ENCODE measurements at regions not wholly inside any gene's neighbourhood (a gene's known extent, or its start where the extent isn't known, plus 50 kb on each side); places are given as distances from the start of the nearest gene placed in this dataset.

DNA sequence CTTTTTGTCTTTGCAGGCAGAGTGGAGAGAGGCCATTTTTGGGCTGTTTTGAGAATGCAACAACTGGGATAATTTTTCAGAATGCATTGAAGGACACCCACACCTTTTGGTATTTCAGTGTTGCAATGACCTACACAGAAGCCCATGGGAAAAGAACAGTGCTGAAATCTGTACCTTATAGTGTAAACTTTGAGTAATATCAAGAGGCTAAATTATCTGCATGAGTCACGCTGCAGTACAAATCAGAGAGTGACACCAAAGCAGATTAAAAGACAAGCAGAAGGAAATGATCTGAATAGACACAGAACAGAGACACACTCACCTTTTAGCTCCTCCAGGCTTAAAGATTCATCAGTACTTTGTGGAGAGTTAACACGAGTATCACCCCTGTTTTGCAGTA is 265.3 kb downstream of the PAX3 start:
- Histone ChIP-seq H3K4me2 (ENCODE audit: insufficient read depth in 1 of 2, low read depth in 2 of 2, low read length in 2 of 2) (no peak overlapping the region), H3K27ac (ENCODE audit: low read depth, low read length) (no peak overlapping the region), H3K9ac (replicated peaks in 1 of 4; ENCODE audit: extremely low read depth in 1 of 4, low read depth in 3 of 4, low read length in 3 of 4) (no peak overlapping the region), H3K56ac (replicated peaks; ENCODE audit: insufficient read length, low read depth, low read length) (no peak overlapping the region), H2BK12ac (ENCODE audit: low read depth, low read length) (no peak overlapping the region), H3K14ac (ENCODE audit: insufficient read length) (no peak overlapping the region), H4K8ac (ENCODE audit: extremely low read depth, insufficient read depth, low read length) (no peak overlapping the region), H4K91ac (replicated peaks; ENCODE audit: insufficient read length, low read length) (no peak overlapping the region), H3K18ac (ENCODE audit: extremely low read depth, low read length) (no peak overlapping the region), H3K4me3 (ENCODE audit: extremely low read depth in 1 of 4, insufficient read depth in 2 of 4, low read depth in 3 of 4, low read length in 4 of 4) (no peak overlapping the region), H3K27me3 (replicated peaks in 1 of 4; ENCODE audit: control insufficient read depth in 3 of 4, extremely low read depth in 1 of 4, insufficient read depth in 3 of 4, low read length in 3 of 4) (peaks cover 0 to 4% (median 1%) of the 10 kb centered on the region in 4 experiments; a peak in 4 of 7 replicates), H3K4me1 (replicated peaks in 1 of 4; ENCODE audit: control insufficient read depth in 3 of 4, insufficient read depth in 4 of 4, low read length in 3 of 4) (no peaks in the 10 kb centered on the region), H3K23me2 (ENCODE audit: low read depth, low read length) (peaks cover 3% of the 10 kb centered on the region; the same call in 1 of the 2 replicates), H3K79me1 (ENCODE audit: low read depth, low read length) (no peaks in the 10 kb centered on the region), H2BK15ac (ENCODE audit: low read length) (no peak overlapping the region), H2AFZ (ENCODE audit: low read length) (no peak overlapping the region), H3K36me3 (ENCODE audit: control insufficient read depth in 2 of 4, insufficient read depth in 4 of 4, low read length in 3 of 4) (no peaks in the 10 kb centered on the region), H2BK20ac (ENCODE audit: low read length) (no peak overlapping the region), H2BK5ac (ENCODE audit: low read depth, low read length) (no peak overlapping the region), H3K23ac (ENCODE audit: insufficient read length) (no peak overlapping the region), H4K5ac (ENCODE audit: insufficient read length, low read depth, low read length) (no peak overlapping the region), H2AK5ac (ENCODE audit: low read depth, low read length) (no peak overlapping the region), H4K20me1 (replicated peaks in 1 of 2; ENCODE audit: control insufficient read depth in 1 of 2, insufficient read depth in 2 of 2, low read length in 2 of 2) (no peaks in the 10 kb centered on the region), H2BK120ac (replicated peaks; ENCODE audit: low read depth, low read length) (no peak overlapping the region), H3K4ac (replicated peaks; ENCODE audit: insufficient read length, low read depth, low read length) (no peak overlapping the region), H3K79me2 (ENCODE audit: control insufficient read depth in 1 of 2, insufficient read depth in 2 of 2, low read length in 2 of 2) (no peaks in the 10 kb centered on the region), H3K9me3 (ENCODE audit: insufficient read depth in 2 of 2, low read depth in 1 of 2, low read length in 1 of 2) (peaks cover 2 to 9% of the 10 kb centered on the region in 2 experiments; a peak in 1 of 4 replicates)
- 88% methylated on average over 2 of the region's 2 CpGs; no CpG with 5 or more reads in 1 of the 2 experiments for WGBS, 2 experiments (ENCODE audit: extremely low coverage in 1 of 2, insufficient coverage in 1 of 2, insufficient read length in 1 of 2, insufficient replicate concordance in 2 of 2, low coverage in 1 of 2, low lambda C conversion rate in 2 of 2, missing lambda C conversion rate in 1 of 2)
- DNase-seq (ENCODE audit: low read depth in 1 of 2, low spot score in 2 of 2), result no peak
- ChIA-PET CTCF (ENCODE audit: partially characterized antibody) (interaction anchor here (1.3 to 3.6 kb wide), 2 partner anchors 8 to 18 kb away, joined by 3 to 38 read pairs; no protein-coding TSS in a partner anchor), POLR2A (ENCODE audit: partially characterized antibody) (interaction anchor here (0.6 kb wide), 1 partner anchor 991 kb away, joined by 4 read pairs; no protein-coding TSS in a partner anchor)
- no peak for FAIRE-seq
- no peak for TF ChIP-seq BRCA1 (IDR thresholded peaks at IDR 0.05; ENCODE audit: low read depth, low read length)
- TF ChIP-seq SIX5 (IDR thresholded peaks at IDR 0.05; ENCODE audit: low read depth, low read length), result no peak
- TF ChIP-seq FOSL1 (IDR thresholded peaks at IDR 0.05; ENCODE audit: insufficient read depth, low read depth, low read length), result no peak
- TF ChIP-seq ZNF274 (IDR thresholded peaks at IDR 0.05; ENCODE audit: borderline replicate concordance, extremely low read depth, low read length), result no peak
- TF ChIP-seq EGR1 (IDR thresholded peaks at IDR 0.05; ENCODE audit: borderline replicate concordance, low read depth, low read length), result no peak
- no peak for TF ChIP-seq BCL11A (IDR thresholded peaks at IDR 0.05; ENCODE audit: low read depth in 2 of 2, low read length in 2 of 2)
- TF ChIP-seq POU5F1 (IDR thresholded peaks at IDR 0.05; ENCODE audit: low read depth, low read length), result no peak
- TF ChIP-seq SP2 (IDR thresholded peaks at IDR 0.05; ENCODE audit: low read length), result no peak
- TF ChIP-seq RAD21 (IDR thresholded peaks at IDR 0.05 in 1 of 2, conservative IDR thresholded peaks at IDR 0.05 in 1 of 2; ENCODE audit: low read depth in 2 of 2, low read length in 2 of 2), result no peak
- TF ChIP-seq CREB1 (IDR thresholded peaks at IDR 0.05), result no peak
- TF ChIP-seq CHD2 (IDR thresholded peaks at IDR 0.05; ENCODE audit: low read length), result no peak
- TF ChIP-seq ASH2L (IDR thresholded peaks at IDR 0.05; ENCODE audit: low read length), result no peak
- TF ChIP-seq CHD1 (IDR thresholded peaks at IDR 0.05; ENCODE audit: low read depth, low read length), result no peak
- no peak for TF ChIP-seq CBX8 (IDR thresholded peaks at IDR 0.05; ENCODE audit: borderline replicate concordance, low read depth, low read length)
- TF ChIP-seq SIN3A (conservative IDR thresholded peaks at IDR 0.05 in 1 of 2, IDR thresholded peaks at IDR 0.05 in 1 of 2; ENCODE audit: low read depth in 1 of 2, low read length in 2 of 2), result no peak
- TF ChIP-seq PHF8 (conservative IDR thresholded peaks at IDR 0.05; ENCODE audit: low read depth, low read length), result no peak

All from H1 (cell line).